HPDE6-E6E7 (cell line): ENCODE measurements at regions not wholly inside any gene's neighbourhood (a gene's known extent, or its start where the extent isn't known, plus 50 kb on each side); places are given as distances from the start of the nearest gene placed in this dataset.

Experiments used
- DNase-seq: peaks from one replicate; pipeline ENCODE4 v3.0.0; 2011; ENCODE audit warnings: missing footprints; ENCODE audit errors: extremely low spot score

DNA sequence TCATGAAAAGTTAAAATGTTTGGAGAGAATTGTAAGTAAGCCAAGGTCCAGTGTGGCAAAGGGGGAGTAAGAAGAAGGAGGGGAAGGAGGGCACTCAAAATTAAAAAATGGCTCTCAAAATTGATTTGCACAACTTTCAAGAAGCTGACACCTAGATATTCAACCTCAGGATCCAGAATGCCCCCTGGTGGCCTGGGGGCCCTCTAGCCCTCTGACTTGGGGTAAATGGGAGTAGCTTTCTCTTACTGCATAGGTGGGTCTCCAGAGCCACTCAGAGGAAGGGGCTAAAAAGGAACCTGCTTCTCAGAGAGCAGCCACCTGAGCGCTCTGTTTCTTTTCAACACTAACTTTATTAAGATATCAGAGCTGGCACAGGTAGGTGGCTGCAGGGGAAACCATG lies 968.5 kb downstream of the BCL11A start:
- DNase-seq = no peak

DNA sequence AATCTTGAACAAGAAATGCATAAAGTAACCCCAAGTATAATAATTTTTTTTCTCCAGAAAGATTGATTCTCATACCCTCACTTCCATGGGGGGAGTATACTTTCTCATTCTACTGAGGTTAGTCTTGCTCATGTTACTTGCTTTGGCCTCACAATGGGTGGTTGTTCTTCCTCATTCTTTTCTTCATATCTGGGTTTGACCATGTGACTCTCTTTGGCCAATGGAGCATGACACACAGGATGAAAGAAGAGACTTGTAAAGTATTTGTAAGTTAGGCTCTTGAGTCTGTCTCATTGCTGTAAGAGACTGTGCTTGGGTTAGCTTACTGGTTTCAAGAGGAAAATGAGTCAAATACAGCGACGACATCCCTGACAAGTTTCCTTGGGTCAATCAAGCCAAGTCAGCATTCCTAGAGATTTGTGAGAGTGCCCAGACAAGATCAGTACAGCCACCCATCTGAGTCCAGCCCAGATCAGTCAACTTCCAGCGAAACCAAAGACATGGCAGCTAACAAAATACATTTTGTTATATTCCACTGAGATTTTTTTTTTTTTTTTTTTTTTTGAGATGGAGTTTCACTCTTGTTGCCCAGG lies 970.2 kb downstream of the BCL11A start:
- no peak for DNase-seq

DNA sequence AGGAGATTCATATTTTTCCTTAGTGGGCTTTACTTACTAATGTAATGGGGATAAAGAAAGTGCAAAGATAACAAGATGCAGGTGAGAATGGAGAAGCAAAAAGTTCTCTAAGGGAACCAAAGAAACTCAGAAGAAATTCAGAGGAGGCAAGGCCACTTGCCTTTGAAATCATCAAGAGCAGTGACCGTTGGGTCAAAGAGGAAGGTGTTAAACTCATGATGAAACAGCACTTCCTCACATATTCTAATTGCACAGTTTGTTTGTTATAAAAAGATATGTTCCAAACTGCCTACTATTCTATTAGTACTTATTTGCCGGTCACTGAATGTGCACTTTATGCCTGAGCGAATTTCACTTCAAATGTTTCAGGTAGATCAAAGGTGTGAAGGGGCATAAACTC lies 975.1 kb downstream of the BCL11A start:
- no peak for DNase-seq

DNA sequence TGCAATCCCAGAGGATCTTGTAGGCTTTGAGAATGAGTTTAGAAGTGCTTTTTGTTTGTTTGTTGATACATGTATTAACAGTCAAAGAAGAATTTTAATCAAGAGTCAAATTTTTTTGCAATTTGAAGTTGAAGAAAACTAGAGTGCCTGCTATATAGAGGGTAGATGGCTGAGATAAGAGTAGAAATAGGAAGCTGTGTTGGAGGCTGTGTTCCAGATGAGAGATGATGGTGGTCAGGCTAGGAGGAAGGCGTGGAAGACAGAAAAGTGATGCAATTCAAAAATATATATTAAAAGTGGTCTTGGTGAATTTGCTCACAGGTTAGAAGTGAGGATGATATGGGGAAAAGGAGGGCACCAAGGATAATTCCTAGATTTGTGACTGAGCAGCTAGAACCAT lies 978.3 kb downstream of the BCL11A start:
- DNase-seq = no peak

DNA sequence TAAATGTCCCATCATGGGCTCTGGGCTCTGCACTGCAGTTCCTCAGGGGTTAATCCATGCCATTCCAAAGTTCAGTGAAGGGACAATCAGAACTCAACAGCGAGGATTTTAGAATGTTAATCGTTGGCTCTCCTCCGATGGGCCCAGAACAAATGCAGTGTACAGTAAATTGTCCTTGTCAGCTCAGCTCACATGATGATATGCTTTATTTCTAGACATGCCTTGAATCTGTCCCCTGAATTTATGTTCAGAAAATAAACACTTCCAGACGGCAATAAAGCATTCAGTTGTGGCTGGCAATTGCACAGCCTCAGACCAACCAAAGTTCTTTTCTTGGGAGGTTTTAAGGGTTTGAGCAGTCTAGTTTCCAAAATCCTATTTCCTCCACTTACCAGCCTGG lies 981.2 kb downstream of the BCL11A start:
- DNase-seq = no peak

DNA sequence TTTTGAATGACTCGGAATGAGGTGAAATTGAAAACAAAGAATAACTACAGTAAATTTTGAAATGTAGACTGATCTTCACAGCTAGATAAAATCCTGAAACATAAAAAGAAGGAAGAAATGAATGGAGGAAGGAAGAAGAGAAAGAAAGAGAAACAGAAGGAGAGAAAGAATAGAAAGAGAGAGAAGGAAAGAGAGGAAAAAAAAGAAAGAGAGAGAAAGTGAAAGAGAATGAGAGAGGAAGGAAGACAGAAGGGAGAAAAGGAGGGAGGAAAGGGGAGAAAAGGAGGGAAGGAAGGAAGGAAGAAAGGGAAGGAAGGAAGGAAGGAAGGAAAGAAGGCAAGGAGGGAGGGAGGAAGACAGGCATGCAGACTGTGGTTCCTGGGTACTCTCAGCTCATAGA lies 982.6 kb downstream of the BCL11A start:
- DNase-seq = no peak

DNA sequence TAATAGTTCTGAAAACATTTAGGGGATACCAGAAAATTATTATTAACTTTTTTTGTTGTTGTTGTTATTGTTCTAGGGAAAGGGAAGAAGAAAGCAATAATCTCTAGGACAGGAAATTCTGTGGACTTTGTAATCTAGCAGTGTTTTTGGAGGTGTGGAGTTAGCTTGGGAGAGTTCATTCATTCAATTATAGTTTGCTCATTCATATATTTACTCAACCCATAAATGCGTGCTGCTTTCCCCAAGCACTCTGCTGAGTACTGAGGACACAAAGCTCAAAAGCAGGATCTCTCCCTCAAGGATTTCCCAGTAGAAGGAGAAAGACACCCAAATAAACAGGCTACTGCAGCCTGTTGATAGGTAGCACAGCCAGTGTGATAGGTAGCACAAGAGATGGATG lies 984.3 kb downstream of the BCL11A start:
- no peak for DNase-seq

DNA sequence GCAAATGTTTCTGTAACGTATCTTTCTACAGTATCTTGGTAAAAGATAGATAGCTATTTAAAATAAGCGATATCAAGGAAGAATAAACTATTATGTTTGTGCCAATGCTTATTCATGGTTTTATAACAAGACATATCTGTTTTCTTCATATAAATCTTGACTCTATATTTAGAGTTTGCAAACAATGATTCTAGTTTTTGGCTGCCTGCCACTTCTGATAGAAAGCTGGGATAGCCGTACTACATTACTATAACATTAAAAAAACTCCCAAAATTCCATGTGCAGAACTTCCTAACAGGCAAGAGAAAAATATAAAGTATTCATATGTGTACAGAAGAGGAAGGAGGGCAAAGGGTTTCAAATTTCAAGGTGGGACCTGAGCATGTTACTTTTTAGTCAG lies 985.0 kb downstream of the BCL11A start:
- no peak for DNase-seq

DNA sequence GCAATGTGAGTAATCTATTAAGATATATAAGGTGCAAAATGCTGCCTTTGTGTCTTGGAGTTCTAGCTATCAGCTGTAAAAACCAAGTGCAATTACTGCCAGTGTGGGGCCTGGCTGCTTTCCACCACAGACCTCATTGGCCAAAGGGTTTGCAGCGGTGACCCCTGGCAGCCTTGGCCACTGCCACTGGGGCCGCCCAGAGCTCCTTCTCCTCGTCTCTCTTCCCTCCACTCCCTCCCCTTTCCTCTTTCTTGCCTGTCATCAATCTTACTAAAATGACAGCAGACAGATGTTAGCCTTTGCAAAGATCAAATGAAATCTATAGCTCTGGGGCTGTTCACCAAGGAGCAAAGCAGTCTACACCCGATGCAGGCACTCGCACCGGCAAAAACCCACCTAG lies 986.3 kb downstream of the BCL11A start:
- DNase-seq = no peak

DNA sequence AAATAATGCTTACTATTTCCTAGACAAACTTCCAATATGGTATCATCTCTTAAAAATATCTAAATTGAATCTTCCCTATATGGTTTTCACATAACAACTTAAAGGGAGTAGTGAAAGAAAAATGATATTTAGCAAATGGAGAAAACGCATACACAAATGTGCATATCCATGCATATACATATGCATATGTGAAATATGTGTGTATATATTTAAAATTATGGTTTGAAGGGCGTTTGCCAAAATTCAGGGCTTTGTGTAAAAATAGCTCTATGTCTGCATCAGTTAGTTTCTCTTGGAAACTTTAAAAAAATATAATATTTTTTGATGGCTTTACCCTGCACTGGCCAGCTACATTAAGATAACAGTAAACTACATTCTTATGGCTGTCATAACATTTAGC lies 986.7 kb downstream of the BCL11A start:
- DNase-seq = no peak

DNA sequence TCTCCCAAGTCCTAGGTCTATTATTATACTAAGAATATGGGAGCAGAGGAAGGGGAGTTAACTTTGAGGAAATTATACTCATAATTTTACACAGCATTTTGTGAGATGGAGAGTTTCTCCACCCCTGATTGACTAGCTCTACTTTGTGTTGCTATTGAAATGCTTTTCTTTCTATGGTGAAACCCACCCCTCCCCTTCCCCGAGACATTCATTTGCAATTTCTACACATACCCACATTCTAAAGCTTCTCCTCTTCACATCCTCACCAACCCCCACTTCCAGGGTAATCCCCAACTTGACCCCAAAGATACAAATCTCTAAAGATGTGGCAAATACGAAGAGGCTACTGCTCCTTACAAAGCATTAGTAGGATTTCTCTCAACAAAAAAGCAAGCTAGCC lies 992.2 kb downstream of the BCL11A start:
- DNase-seq = no peak

DNA sequence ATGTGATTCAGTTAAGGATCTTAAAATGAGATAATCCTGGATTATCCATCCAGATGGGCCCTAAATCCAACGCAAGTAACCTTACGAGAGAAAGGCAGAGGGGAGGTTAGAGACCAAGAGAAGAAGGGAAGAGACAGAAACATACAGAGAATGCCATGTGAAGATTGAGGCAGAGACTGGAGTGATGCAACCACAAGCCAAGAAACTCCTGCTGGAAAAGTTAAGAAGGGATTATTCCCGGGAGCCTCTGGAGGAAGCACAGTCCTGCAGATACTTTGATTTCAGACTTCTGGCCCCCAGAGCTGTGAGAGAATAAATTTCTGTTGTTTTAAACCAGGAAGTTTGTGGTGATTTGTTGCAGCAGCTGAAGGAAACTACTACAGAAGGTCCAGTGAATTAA lies 992.7 kb downstream of the BCL11A start:
- DNase-seq = no peak

DNA sequence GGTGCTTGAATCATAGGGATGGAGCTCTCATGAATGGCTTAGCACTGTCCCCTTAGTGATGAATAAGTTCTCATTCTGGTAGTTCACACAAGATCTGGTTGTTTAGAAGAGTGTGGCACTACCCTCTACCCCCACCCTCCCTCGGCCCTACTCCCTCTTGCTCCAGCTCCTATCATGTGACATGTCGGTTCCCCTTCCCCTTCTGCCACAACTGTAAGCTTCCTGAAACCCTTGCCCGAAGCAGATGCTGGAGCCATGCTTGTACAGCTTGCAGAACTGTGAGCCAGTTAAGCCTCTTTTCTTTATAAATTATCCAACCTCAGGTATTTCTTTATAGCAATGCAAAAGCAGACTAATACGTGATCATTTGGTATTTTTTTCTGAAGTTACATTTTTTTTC lies 1012.6 kb downstream of the BCL11A start:
- no peak for DNase-seq

DNA sequence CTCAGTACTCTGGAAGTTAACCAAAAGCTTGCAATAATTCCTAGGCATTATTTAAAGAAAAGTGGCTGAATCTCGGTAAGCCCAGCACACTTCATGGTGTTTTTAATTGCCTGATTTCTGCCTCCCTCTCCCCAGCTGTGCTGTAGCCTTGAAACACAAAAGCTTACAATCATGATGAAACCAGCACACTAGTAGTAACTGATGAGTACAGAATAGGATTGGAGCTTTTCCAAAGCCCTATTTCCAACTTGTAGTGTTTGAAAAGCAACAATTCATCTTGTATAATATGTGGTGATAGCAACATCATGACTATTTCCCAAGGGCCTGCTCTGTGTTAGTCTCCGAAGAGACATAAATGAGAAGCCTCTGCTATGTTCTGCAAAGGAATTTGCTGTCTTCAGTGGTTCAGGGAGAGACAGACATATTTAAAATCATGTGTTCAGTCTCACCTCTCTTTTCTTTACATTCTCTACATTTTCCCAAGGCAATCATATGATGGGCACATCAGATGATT lies 1015.0 kb downstream of the BCL11A start:
- DNase-seq = no peak

DNA sequence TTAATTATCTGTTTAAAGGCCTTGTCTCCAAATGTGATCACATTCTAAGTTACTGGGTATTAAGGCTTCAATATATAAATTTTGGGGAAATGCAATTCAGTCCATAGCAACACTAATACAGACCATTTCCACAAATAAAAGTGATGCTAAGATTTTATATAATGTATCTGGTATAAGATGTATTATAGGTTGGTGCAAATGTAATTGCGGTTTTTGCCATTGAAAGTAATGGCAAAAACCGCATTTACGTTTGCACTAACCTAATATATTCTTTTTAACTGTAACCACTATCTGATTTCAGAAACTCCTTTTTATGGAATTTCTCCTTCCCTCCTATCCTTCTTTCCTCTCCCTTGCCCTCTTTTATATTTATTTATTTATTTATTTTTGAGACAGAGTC lies 1020.6 kb downstream of the BCL11A start:
- DNase-seq = no peak

DNA sequence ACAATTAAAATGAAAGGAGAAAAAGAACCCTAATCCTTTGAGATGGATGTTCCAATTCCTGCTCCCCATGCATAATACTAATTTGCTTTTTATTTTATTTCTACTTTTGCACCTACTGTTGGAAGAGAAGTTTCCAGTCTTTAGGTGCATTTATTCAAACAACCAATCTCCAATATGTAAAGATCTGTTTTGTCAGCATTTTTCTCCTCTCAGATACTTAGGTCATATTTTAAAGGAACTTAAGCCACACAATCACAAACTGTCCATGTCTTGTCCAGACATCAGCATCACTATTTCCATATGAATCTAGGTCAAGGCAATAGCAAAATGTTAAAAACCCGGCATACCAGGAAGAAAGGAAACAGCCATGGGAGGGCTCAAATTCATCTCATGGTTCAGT lies 1023.2 kb downstream of the BCL11A start:
- DNase-seq = no peak

DNA sequence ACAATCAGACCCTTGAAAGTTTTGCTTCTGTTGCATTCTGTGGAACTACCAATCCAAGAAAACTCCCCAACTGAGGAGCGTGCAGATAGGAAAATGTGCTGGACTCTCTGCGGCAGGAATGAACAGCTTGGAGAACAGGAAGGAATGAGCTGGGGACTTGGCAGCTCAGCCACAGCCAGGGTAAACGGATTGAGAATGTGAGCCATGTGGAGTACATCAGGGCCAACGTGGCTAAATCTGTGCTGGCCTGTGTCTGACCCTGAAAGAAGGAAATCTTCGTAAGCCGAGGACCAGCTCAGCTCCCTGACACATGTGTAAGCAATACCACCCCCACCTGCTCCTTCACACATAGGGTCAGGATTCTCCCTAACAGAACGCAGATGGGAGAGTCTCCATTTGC lies 1023.7 kb downstream of the BCL11A start:
- DNase-seq = no peak

DNA sequence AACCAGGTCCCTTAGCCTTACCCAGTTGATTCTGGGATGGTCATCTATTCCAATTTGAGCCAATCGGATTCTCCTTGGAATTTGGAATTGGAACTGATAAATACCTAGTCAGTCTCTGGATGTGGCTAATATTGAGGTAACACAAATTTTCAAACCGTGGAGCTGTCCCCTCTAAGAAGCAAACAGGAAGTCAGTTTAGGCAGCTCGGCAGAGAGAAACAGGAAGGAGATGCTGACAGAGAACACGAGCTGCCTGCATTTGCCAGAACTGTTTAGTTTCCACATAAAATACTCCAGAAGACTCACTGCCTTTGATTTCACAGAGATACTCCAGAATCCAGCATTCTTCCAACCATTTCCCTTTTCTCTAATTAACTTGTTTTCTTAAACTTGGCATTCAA lies 1024.9 kb downstream of the BCL11A start:
- no peak for DNase-seq

DNA sequence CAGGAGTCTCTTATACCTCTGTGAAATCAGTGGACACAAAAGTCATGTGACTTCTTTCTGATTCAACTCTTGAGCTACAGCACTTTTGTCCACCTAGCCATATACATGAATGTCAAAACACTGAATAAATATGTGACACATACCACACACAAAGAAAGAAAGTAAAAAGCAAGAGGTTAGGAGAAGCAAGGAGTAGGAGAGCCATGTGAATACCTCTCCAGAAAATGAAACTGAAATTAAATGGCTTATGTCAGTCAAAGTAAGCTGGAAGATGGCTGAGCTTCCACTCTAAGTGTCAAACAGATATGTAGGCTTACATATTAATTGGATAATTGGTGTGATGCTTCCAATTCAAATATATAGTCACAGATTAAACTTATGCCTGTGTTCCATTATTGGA lies 1050.5 kb downstream of the BCL11A start:
- no peak for DNase-seq

DNA sequence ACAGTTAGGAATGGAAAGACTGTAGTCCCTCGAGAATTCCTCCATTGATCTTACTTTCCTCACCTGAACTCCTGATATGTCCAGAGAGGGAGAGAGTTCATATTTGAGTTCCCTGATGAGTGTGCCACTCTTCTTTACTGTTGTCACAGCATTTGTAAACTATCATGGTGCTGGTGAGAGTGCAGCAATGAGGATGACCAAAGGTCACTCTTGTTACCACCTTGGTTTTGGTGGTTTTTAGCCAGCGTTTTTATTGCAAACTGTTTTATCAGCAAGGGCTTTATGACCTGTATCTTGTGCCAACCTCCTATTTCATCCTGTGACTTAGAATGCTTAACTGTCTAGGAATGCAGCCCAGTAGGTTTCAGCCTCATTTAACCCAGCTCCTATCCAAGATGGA lies 1062.5 kb downstream of the BCL11A start:
- DNase-seq = no peak

DNA sequence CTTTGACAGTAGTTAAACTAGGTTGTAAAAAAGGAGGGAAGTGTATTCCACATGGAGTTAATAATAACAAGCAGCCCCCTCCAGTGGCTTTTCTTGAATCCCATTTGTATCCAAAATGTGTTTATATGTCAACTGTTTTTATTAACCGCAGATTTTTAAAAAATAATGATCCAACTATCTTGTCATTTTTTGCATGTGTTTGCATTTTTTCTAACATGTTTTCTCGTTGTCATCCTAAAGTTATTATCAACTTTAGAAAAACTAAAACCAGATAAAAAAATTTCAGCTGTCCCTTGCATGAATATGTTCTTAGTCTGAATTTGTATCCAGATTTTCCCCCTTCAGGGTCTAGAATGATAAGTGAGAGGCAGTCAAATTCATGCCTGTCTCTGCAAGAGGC lies 1063.3 kb downstream of the BCL11A start:
- DNase-seq = no peak

DNA sequence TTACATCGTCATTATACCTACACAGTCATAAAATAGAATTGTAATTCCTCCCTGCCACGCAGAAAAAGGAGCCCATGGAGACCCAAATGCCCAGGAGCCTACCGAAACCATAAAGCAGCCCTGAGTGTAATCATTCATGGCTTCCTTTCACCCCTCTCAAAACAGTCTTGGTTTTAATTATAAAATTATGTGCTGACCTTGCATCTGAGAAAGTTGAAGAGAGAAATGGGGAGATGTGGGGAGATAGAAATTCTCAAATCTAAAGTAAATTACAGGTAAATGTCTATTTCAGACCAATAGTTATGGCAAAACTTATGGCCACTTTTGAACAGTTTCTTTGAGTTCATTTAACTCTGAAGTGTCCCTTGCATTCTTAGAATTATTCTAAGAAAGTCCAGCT lies 1068.8 kb downstream of the BCL11A start:
- DNase-seq = no peak

DNA sequence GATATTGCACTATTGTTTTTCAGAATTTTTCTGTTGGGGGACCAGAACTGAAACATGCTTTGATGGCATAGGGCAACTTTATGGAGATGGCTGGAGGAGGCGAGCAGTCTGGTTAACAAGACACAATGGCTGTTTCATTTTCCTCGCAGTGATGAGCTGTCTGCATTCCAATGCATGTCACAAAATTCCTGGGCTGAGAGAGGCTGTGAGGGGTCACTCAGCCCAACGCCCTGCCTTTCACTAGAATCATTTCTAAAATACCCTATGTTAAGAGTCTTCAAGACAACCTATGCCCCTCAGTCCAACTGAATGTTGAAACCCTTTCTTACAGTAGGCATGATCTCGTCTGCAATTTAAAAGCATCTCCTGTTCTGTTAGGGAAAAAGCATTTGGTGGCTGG lies 1090.0 kb downstream of the BCL11A start:
- no peak for DNase-seq

DNA sequence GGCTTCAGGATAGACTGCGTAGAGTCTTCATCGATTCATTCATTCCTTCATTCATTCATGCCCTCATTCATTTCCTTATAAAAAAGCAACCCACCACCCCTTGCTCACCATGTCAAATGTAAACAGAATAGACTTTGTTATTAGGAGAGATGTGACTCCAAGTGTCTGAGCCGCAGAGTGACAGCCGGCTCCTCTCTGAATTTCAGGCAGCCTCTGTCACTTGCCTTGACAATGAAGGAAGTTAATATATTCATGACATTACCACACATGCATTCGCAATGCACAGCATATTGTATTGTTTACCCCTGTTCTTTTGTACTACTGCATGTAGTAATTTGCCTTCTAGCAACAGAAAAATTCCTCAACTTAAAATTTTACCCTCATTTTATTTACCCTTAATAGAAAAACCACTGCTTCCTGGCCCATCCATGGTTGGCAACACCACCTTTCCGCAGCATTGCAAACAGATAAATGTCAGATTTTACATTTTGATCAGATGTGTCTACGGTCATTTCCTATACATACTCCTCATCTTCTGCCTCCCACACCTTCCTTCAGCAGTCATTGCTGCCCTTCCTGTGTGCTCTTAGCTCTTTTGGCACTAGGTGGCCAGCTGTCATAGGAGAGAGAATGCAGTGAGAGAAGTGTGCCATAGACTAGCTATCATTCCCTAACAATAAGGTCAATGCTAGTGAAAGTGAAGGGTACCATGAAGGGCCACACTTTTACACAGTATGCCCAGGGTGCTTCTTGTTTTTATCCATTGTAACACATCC lies 1090.8 kb downstream of the BCL11A start:
- no peak for DNase-seq
